ENCODE measurements at regions not wholly inside any gene's neighbourhood (a gene's known extent, or its start where the extent isn't known, plus 50 kb on each side); places are given as distances from the start of the nearest gene placed in this dataset.

- in situ Hi-C loops (cut with HindIII; ENCODE audit: low sequenced_read_pairs), result loop anchor here (5.0 kb wide), 1 partner anchor 94 kb away; no protein-coding TSS in a partner anchor
These were observed 357.5 kb downstream of the PTPRU start for GRCh38 chr1:29593601-29594382.

GRCh38 chr1:29592731-29593130 is 356.4 kb downstream of the PTPRU start:
- in situ Hi-C loops (cut with HindIII; ENCODE audit: low sequenced_read_pairs), result loop anchor here (5.0 kb wide), 1 partner anchor 95 kb away; no protein-coding TSS in a partner anchor

- in situ Hi-C loops (cut with HindIII; ENCODE audit: low sequenced_read_pairs), result loop anchor here (5.0 kb wide), 1 partner anchor 95 kb away; no protein-coding TSS in a partner anchor
These were observed 355.9 kb downstream of the PTPRU start for GRCh38 chr1:29592261-29592615.

- in situ Hi-C loops (cut with HindIII; ENCODE audit: low sequenced_read_pairs), result loop anchor here (5.0 kb wide), 1 partner anchor 96 kb away; no protein-coding TSS in a partner anchor
These were observed 355.4 kb downstream of the PTPRU start for GRCh38 chr1:29591601-29592260.

- in situ Hi-C loops (cut with HindIII; ENCODE audit: low sequenced_read_pairs), result loop anchor here (5.0 kb wide), 1 partner anchor 96 kb away; no protein-coding TSS in a partner anchor
These were observed 354.6 kb downstream of the PTPRU start for GRCh38 chr1:29590583-29591565.

- in situ Hi-C loops (cut with HindIII; ENCODE audit: low sequenced_read_pairs), result loop anchor here (5.0 kb wide), 1 partner anchor 98 kb away; no protein-coding TSS in a partner anchor
These were observed 353.4 kb downstream of the PTPRU start for GRCh38 chr1:29589716-29590115.

GRCh38 chr1:29586991-29587745 is 350.8 kb downstream of the PTPRU start:
- in situ Hi-C loops (cut with HindIII; ENCODE audit: low sequenced_read_pairs), result no loop called here

- in situ Hi-C loops (cut with HindIII; ENCODE audit: low sequenced_read_pairs), result no loop called here
These were observed 349.9 kb downstream of the PTPRU start for GRCh38 chr1:29586215-29586614.

- in situ Hi-C loops (cut with HindIII; ENCODE audit: low sequenced_read_pairs), result no loop called here
These were observed 349.3 kb downstream of the PTPRU start for GRCh38 chr1:29585656-29586055.

- in situ Hi-C loops (cut with HindIII; ENCODE audit: low sequenced_read_pairs), result no loop called here
These were observed 348.9 kb downstream of the PTPRU start for GRCh38 chr1:29585201-29585600.

- in situ Hi-C loops (cut with HindIII; ENCODE audit: low sequenced_read_pairs), result no loop called here
These were observed 348.5 kb downstream of the PTPRU start for GRCh38 chr1:29584776-29585175.

GRCh38 chr1:29584362-29584761 is 348.0 kb downstream of the PTPRU start:
- in situ Hi-C loops (cut with HindIII; ENCODE audit: low sequenced_read_pairs), result no loop called here

- in situ Hi-C loops (cut with HindIII; ENCODE audit: low sequenced_read_pairs), result no loop called here
These were observed 347.4 kb downstream of the PTPRU start for GRCh38 chr1:29583727-29584126.

GRCh38 chr1:29581256-29581655 is 344.9 kb downstream of the PTPRU start:
- in situ Hi-C loops (cut with HindIII; ENCODE audit: low sequenced_read_pairs), result no loop called here

GRCh38 chr1:29579821-29580425 is 343.6 kb downstream of the PTPRU start:
- in situ Hi-C loops (cut with HindIII; ENCODE audit: low sequenced_read_pairs), result no loop called here

- in situ Hi-C loops (cut with HindIII; ENCODE audit: low sequenced_read_pairs), result no loop called here
These were observed 341.2 kb downstream of the PTPRU start for GRCh38 chr1:29577512-29577911.

GRCh38 chr1:29576510-29576909 is 340.2 kb downstream of the PTPRU start:
- in situ Hi-C loops (cut with HindIII; ENCODE audit: low sequenced_read_pairs), result no loop called here

GRCh38 chr1:29575826-29576225 is 339.5 kb downstream of the PTPRU start:
- in situ Hi-C loops (cut with HindIII; ENCODE audit: low sequenced_read_pairs), result no loop called here

- in situ Hi-C loops (cut with HindIII; ENCODE audit: low sequenced_read_pairs), result no loop called here
These were observed 339.0 kb downstream of the PTPRU start for GRCh38 chr1:29575277-29575676.

GRCh38 chr1:29574871-29575270 is 338.5 kb downstream of the PTPRU start:
- in situ Hi-C loops (cut with HindIII; ENCODE audit: low sequenced_read_pairs), result no loop called here
